ENCODE measurements at regions not wholly inside any gene's neighbourhood (a gene's known extent, or its start where the extent isn't known, plus 50 kb on each side); places are given as distances from the start of the nearest gene placed in this dataset.

DNA sequence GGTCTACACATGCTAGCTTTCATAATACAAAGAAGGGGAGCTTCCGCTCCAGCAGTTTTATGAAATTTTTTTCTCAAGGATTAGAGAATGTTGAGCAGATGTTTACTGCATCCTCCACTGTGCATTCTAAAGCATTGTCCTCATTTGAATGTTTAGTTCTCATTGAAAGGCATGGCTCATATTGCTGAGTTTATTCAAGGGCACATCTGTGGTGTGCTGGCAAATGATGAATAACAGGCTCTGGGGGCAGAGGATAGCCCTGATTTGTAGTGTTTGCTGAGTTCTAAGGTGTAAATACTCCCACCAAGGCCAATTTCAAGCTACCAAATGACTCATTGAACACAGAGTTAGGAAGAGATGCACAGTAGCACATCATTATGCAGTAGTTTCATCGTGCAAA, 303.2 kb upstream of the FAM78B start:
- TF ChIP-seq EZH2 (IDR thresholded peaks at IDR 0.05; ENCODE audit: low read length) = no peak
- TF ChIP-seq, protein P1, sequence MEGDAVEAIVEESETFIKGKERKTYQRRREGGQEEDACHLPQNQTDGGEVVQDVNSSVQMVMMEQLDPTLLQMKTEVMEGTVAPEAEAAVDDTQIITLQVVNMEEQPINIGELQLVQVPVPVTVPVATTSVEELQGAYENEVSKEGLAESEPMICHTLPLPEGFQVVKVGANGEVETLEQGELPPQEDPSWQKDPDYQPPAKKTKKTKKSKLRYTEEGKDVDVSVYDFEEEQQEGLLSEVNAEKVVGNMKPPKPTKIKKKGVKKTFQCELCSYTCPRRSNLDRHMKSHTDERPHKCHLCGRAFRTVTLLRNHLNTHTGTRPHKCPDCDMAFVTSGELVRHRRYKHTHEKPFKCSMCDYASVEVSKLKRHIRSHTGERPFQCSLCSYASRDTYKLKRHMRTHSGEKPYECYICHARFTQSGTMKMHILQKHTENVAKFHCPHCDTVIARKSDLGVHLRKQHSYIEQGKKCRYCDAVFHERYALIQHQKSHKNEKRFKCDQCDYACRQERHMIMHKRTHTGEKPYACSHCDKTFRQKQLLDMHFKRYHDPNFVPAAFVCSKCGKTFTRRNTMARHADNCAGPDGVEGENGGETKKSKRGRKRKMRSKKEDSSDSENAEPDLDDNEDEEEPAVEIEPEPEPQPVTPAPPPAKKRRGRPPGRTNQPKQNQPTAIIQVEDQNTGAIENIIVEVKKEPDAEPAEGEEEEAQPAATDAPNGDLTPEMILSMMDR (optimal IDR thresholded peaks at IDR 0.05 in 1 of 3, IDR thresholded peaks at IDR 0.05 in 1 of 3, conservative IDR thresholded peaks at IDR 0.05 in 1 of 3; ENCODE audit: extremely low read depth in 1 of 3, insufficient read depth in 2 of 3, low read length in 3 of 3) = no peak
- FAIRE-seq (no peak), DNase-seq (ENCODE audit: low read depth, low spot score) (no peak)
- Histone ChIP-seq H3K27me3 (ENCODE audit: control insufficient read depth, extremely low read depth, insufficient read depth, low read length) (no peaks in the 10 kb centered on the region), H3K4me1 (ENCODE audit: control insufficient read depth, extremely low read depth, insufficient read depth, low read length) (no peaks in the 10 kb centered on the region), H3K9ac (ENCODE audit: control insufficient read depth, extremely low read depth, insufficient read depth, low read length) (no peak overlapping the region), H3K4me3 (ENCODE audit: control insufficient read depth in 2 of 3, extremely low read depth in 1 of 3, insufficient read depth in 2 of 3, low read depth in 1 of 3, low read length in 3 of 3) (no peak overlapping the region), H3K27ac (ENCODE audit: control insufficient read depth, insufficient read depth, low read length) (no peak overlapping the region), H3K9me3 (ENCODE audit: control insufficient read depth, low read depth, low read length) (no peaks in the 10 kb centered on the region), H3K9me1 (ENCODE audit: control insufficient read depth, extremely low read depth, insufficient read depth, low read length) (no peaks in the 10 kb centered on the region), H4K20me1 (ENCODE audit: control insufficient read depth, extremely low read depth, insufficient read depth, low read length) (no peaks in the 10 kb centered on the region), H3K79me2 (ENCODE audit: control insufficient read depth, insufficient read depth, low read length) (no peaks in the 10 kb centered on the region), H3K4me2 (ENCODE audit: control insufficient read depth, extremely low read depth, insufficient read depth, low read depth, low read length) (no peak overlapping the region), H2AFZ (ENCODE audit: control insufficient read depth, low read length) (no peak overlapping the region), H3K36me3 (ENCODE audit: control insufficient read depth in 2 of 2, extremely low read depth in 1 of 2, insufficient read depth in 2 of 2, low read length in 2 of 2) (no peaks in the 10 kb centered on the region)
- dilution Hi-C loops (cut with MboI; ENCODE audit: extremely low pct_ligation_motif_present, low sequenced_read_pairs) = no loop called here

DNA sequence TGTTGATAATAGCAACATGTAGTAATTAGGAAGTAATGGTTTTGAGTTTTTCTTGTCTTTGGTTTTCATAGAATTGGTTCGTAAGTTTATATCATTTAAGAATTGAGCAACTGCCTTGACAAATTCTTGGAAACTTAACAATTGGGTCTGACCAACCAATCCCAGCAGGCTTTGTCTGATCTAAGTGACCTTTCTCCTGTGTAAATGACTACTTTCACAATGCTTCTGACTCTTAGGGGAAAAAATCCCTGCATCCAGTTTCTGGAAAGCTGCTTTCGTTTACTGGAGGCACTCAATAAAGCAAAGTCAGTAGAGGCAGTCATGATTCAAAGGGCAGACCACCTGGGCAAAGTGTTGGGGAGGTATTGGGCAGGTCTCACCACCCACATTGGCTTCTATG, 303.6 kb upstream of the FAM78B start:
- Histone ChIP-seq H2AFZ (ENCODE audit: control insufficient read depth, low read length) (no peak overlapping the region), H3K9me1 (ENCODE audit: control insufficient read depth, extremely low read depth, insufficient read depth, low read length) (no peaks in the 10 kb centered on the region), H3K4me2 (ENCODE audit: control insufficient read depth, extremely low read depth, insufficient read depth, low read depth, low read length) (no peak overlapping the region), H3K4me1 (ENCODE audit: control insufficient read depth, extremely low read depth, insufficient read depth, low read length) (no peaks in the 10 kb centered on the region), H3K4me3 (ENCODE audit: control insufficient read depth in 2 of 3, extremely low read depth in 1 of 3, insufficient read depth in 2 of 3, low read depth in 1 of 3, low read length in 3 of 3) (no peak overlapping the region), H3K9ac (ENCODE audit: control insufficient read depth, extremely low read depth, insufficient read depth, low read length) (no peak overlapping the region), H3K9me3 (ENCODE audit: control insufficient read depth, low read depth, low read length) (no peaks in the 10 kb centered on the region), H3K27me3 (ENCODE audit: control insufficient read depth, extremely low read depth, insufficient read depth, low read length) (no peaks in the 10 kb centered on the region), H3K27ac (ENCODE audit: control insufficient read depth, insufficient read depth, low read length) (no peak overlapping the region), H3K79me2 (ENCODE audit: control insufficient read depth, insufficient read depth, low read length) (no peaks in the 10 kb centered on the region), H3K36me3 (ENCODE audit: control insufficient read depth in 2 of 2, extremely low read depth in 1 of 2, insufficient read depth in 2 of 2, low read length in 2 of 2) (no peaks in the 10 kb centered on the region), H4K20me1 (ENCODE audit: control insufficient read depth, extremely low read depth, insufficient read depth, low read length) (no peaks in the 10 kb centered on the region)
- dilution Hi-C loops (cut with MboI; ENCODE audit: extremely low pct_ligation_motif_present, low sequenced_read_pairs) = no loop called here
- no peak for FAIRE-seq
- no peak for DNase-seq (ENCODE audit: low read depth, low spot score)
- no peak for TF ChIP-seq EZH2 (IDR thresholded peaks at IDR 0.05; ENCODE audit: low read length)
- TF ChIP-seq, protein P1 (optimal IDR thresholded peaks at IDR 0.05 in 1 of 3, IDR thresholded peaks at IDR 0.05 in 1 of 3, conservative IDR thresholded peaks at IDR 0.05 in 1 of 3; ENCODE audit: extremely low read depth in 1 of 3, insufficient read depth in 2 of 3, low read length in 3 of 3) = no peak
